IMR-90 (cell line): ENCODE measurements at regions not wholly inside any gene's neighbourhood (a gene's known extent, or its start where the extent isn't known, plus 50 kb on each side); places are given as distances from the start of the nearest gene placed in this dataset.
A peak's percentile ranks its signal among the peaks of the same experiment; 100 is the strongest.

ENCODE experiments used
- ATAC-seq: fragments of 200-7000 bp; cut with Tn5 transposase; 2 replicates; pipeline ENCODE4 v1.9.1; 2020; ENCODE audit warnings: low read depth, mild to moderate bottlenecking, moderate library complexity
- BruUV-seq: library from RNA; stranded (reverse); fragments of 400-500 nt; replicated peaks from 2 replicates; lab custom pipeline; 2021; lab: Mats Ljungman, UMichigan
- CTCF ChIA-PET: fragments of 300-600 bp; formaldehyde crosslinking; extraction: SDS; loops from one replicate; lab custom pipeline; 2021; ENCODE audit warnings: antibody characterized with exemption; lab: Yijun Ruan, JAX
- POLR2A ChIA-PET: fragments of 300-600 bp; sonication (Branson Sonifier 250); formaldehyde crosslinking; loops from one replicate; lab custom pipeline; 2022; ENCODE audit warnings: antibody characterized with exemption; ENCODE audit not compliant: unreplicated experiment; lab: Charles Lee
- DNase-seq: peaks from one replicate; pipeline ENCODE4 v3.0.0; 2013
- H2AFZ ChIP-seq: replicated peaks from 2 replicates; pipeline ENCODE3; 2013; ENCODE audit warnings: low read length, mild to moderate bottlenecking; ENCODE audit not compliant: poor library complexity
- H2AK5ac ChIP-seq: 2 replicates; pipeline ENCODE4 v1.6.1; 2013; ENCODE audit warnings: low read depth, low read length, inconsistent platforms
- H2AK9ac ChIP-seq: replicated peaks from 2 replicates; pipeline ENCODE3; 2013; ENCODE audit warnings: mild to moderate bottlenecking, low read depth, low read length, moderate library complexity; ENCODE audit not compliant: poor library complexity
- H2BK120ac ChIP-seq: 2 replicates; pipeline ENCODE4 v1.6.1; 2013; ENCODE audit warnings: low read depth, low read length, inconsistent platforms
- H2BK15ac ChIP-seq: 3 replicates; pipeline ENCODE4 v1.6.1; 2013; ENCODE audit warnings: low read depth, low read length, inconsistent platforms
- H2BK20ac ChIP-seq: 2 replicates; pipeline ENCODE4 v1.6.1; 2013; ENCODE audit warnings: low read depth, mild to moderate bottlenecking, inconsistent platforms, low read length, moderate library complexity
- H2BK5ac ChIP-seq: 2 replicates; pipeline ENCODE4 v1.6.1; 2013; ENCODE audit warnings: mild to moderate bottlenecking, low read depth, low read length, inconsistent platforms; ENCODE audit not compliant: poor library complexity, severe bottlenecking
- H3K14ac ChIP-seq: replicated peaks from 2 replicates; pipeline ENCODE4 v1.6.1; 2013; ENCODE audit warnings: low read depth, low read length, inconsistent platforms
- H3K18ac ChIP-seq: 2 replicates; pipeline ENCODE4 v1.6.1; 2013; ENCODE audit warnings: low read depth, low read length, control low read depth
- H3K23ac ChIP-seq: 2 replicates; pipeline ENCODE4 v1.6.1; 2013; ENCODE audit warnings: low read depth, low read length, inconsistent platforms
- H3K27ac ChIP-seq: 2 replicates; pipeline ENCODE4 v1.5.1; 2013; ENCODE audit warnings: mild to moderate bottlenecking, control low read depth, low read length; ENCODE audit not compliant: insufficient read depth
- H3K27me3 ChIP-seq: 2 replicates; pipeline ENCODE4 v1.6.1; 2013; ENCODE audit warnings: low read length; ENCODE audit not compliant: control insufficient read depth, insufficient read depth
- H3K36me3 ChIP-seq: 2 replicates; pipeline ENCODE4 v1.6.1; 2013; ENCODE audit warnings: low read length, mixed read lengths; ENCODE audit not compliant: control insufficient read depth, insufficient read depth
- H3K4ac ChIP-seq: 2 replicates; pipeline ENCODE4 v1.6.1; 2013; ENCODE audit warnings: low read depth, low read length, inconsistent platforms
- H3K4me1 ChIP-seq: 2 replicates; pipeline ENCODE4 v1.6.1; 2013; ENCODE audit warnings: low read length, mixed read lengths; ENCODE audit not compliant: control insufficient read depth, insufficient read depth
- H3K4me2 ChIP-seq: 2 replicates; pipeline ENCODE4 v1.6.1; 2013; ENCODE audit warnings: low read depth, mild to moderate bottlenecking, control low read depth, low read length, moderate library complexity
- H3K4me3 ChIP-seq: 2 replicates; pipeline ENCODE4 v1.5.1; 2013; ENCODE audit warnings: low read depth, mild to moderate bottlenecking, control low read depth, low read length, moderate library complexity; ENCODE audit not compliant: insufficient read depth
- H3K56ac ChIP-seq: 2 replicates; pipeline ENCODE4 v1.6.1; 2013; ENCODE audit warnings: low read length, inconsistent platforms; ENCODE audit not compliant: insufficient read depth; ENCODE audit errors: extremely low read depth
- H3K79me1 ChIP-seq, 2 experiments: 2 replicates each; pipeline ENCODE4 v1.6.1; 2013; ENCODE audit warnings: low read length in 2 of 2, inconsistent platforms in 1 of 2, low read depth in 1 of 2
- H3K9ac ChIP-seq: 2 replicates; pipeline ENCODE4 v1.6.1; 2013; ENCODE audit warnings: low read depth, low read length, control low read depth
- H3K9me1 ChIP-seq: 2 replicates; pipeline ENCODE4 v1.6.1; 2013; ENCODE audit warnings: low read length, inconsistent platforms; ENCODE audit not compliant: insufficient read depth
- H3K9me3 ChIP-seq: 2 replicates; pipeline ENCODE4 v1.6.1; 2013; ENCODE audit warnings: low read length; ENCODE audit not compliant: control insufficient read depth, insufficient read depth
- H4K20me1 ChIP-seq: 2 replicates; pipeline ENCODE4 v1.6.1; 2013; ENCODE audit warnings: low read length, inconsistent platforms; ENCODE audit not compliant: insufficient read depth
- H4K5ac ChIP-seq: 2 replicates; pipeline ENCODE4 v1.6.1; 2013; ENCODE audit warnings: mild to moderate bottlenecking, low read depth, low read length, control low read depth
- H4K8ac ChIP-seq, 2 experiments: 2 replicates each; pipeline ENCODE4 v1.6.1; 2013; ENCODE audit warnings: low read depth in 2 of 2, low read length in 2 of 2, control low read depth in 1 of 2, inconsistent platforms in 1 of 2
- H4K91ac ChIP-seq: 2 replicates; pipeline ENCODE4 v1.6.1; 2013; ENCODE audit warnings: low read depth, low read length, inconsistent platforms; ENCODE audit not compliant: insufficient read depth
- MAFK ChIP-seq: IDR thresholded peaks from 2 replicates; pipeline ENCODE4 v1.6.1; 2012; ENCODE audit warnings: low read depth, low read length, improper control_type of control experiment
- POLR2A ChIP-seq: IDR thresholded peaks from 2 replicates; pipeline ENCODE4 v1.6.1; 2012; ENCODE audit warnings: mild to moderate bottlenecking, low read depth, low read length
- WGBS, 2 experiments: methylation state at CpG; one replicate each; pipeline versions ENCODE4 v1.1.5 to v1.1.7; 2013; ENCODE audit warnings: missing lambda C conversion rate in 2 of 2; ENCODE audit not compliant: insufficient read length in 1 of 2; ENCODE audit errors: extremely low coverage in 2 of 2; 5-methylcytosine and 5-hydroxymethylcytosine counted together
- dilution Hi-C: fragments of 300-500 bp; cut with HindIII; formaldehyde crosslinking; loops from one replicate; pipeline ENCODE4 v1.14.3; 2018; ENCODE audit warnings: low sequenced_read_pairs; ENCODE audit not compliant: unreplicated experiment
- in situ Hi-C: fragments of 300-500 bp; cut with MboI; formaldehyde crosslinking; loops from 3 replicates; pipeline ENCODE4 v1.14.3; 2019; ENCODE audit warnings: low sequenced_read_pairs, inconsistent platforms, mixed read lengths
- intact Hi-C: fragments of 100-400 bp; cut with micrococcal nuclease; formaldehyde crosslinking; loops from 2 replicates; pipeline ENCODE4 v1.10.0; 2022

DNA sequence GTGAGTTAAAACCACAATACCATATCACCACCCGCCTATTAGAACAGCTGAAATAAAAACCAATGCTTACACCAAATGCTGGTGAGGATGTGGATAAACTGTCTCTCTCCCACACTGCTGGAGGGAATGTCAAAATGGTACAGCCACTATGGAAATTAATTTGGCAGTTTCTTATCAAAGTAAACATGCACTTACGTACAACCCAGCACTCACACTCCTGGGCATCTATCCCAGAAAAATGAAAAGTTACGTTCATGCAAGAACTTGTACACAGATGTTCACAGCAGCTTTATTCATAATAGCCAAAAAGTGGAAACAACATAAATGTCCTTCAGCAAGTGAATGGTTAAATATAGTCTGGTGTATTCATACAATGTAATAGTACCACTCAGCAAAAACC is 173.2 kb upstream of the MYOCD start:
- intact Hi-C loops: no loop called here
- Histone ChIP-seq H2BK20ac (no peak overlapping the region), H3K27ac (no peak overlapping the region), H3K4me3 (no peak overlapping the region), H3K4me2 (no peak overlapping the region), H2AK9ac (no peak overlapping the region), H4K91ac (no peak overlapping the region), H4K5ac (no peak overlapping the region), H2BK5ac (no peak overlapping the region), H3K4ac (no peak overlapping the region), H4K20me1 (no peaks in the 10 kb centered on the region), H2AK5ac (no peak overlapping the region), H3K56ac (no peak overlapping the region), H3K36me3 (no peaks in the 10 kb centered on the region), H3K14ac (0 out of 2 replicates have a peak overlapping the region, but pooled peaks have one; percentile 10), H3K23ac (no peak overlapping the region), H3K4me1 (peaks cover 5% of the 10 kb centered on the region; the same call in 1 of the 2 replicates), H3K18ac (no peak overlapping the region), H3K79me1 (no peaks in the 10 kb centered on the region), H2AFZ (no peak overlapping the region), H3K27me3 (no peaks in the 10 kb centered on the region), H2BK15ac (no peak overlapping the region), H2BK120ac (no peak overlapping the region), H3K9me1 (no peaks in the 10 kb centered on the region), H3K9me3 (no peaks in the 10 kb centered on the region), H4K8ac (no peak overlapping the region), H3K9ac (no peak overlapping the region)
- in situ Hi-C loops: no loop called here
- DNase-seq: peak; percentile 95
- dilution Hi-C loops: no loop called here
- TF ChIP-seq POLR2A: no peak
- peak; percentile 41; the same call in 1 of the 2 replicates for TF ChIP-seq MAFK
- BruUV-seq: no TSS peak
- CTCF ChIA-PET: no interaction called here
- POLR2A ChIA-PET: no interaction called here
- WGBS, 2 experiments: no CpG with 5 or more reads among the region's 3 CpGs
- ATAC-seq: peak; percentile 68
